Left lobe of liver (tissue), 2 donors: ENCODE measurements at regions not wholly inside any gene's neighbourhood (a gene's known extent, or its start where the extent isn't known, plus 50 kb on each side); places are given as distances from the start of the nearest gene placed in this dataset.

ENCODE experiments used
- ATAC-seq: fragments of 200-7000 bp; cut with Tn5 transposase; one replicate; pipeline ENCODE4 v1.9.1; 2020; ENCODE audit warnings: mild to moderate bottlenecking, moderate library complexity
- DNase-seq: peaks from one replicate; pipeline ENCODE4 v3.0.0-alpha.2; 2020; ENCODE audit warnings: low spot score
- donor health status: DM: no; HTN: no; CAD: no; lungs with moderate emphysema.
- donor health status: DM: no; HTN: yes; CAD: no.

DNA sequence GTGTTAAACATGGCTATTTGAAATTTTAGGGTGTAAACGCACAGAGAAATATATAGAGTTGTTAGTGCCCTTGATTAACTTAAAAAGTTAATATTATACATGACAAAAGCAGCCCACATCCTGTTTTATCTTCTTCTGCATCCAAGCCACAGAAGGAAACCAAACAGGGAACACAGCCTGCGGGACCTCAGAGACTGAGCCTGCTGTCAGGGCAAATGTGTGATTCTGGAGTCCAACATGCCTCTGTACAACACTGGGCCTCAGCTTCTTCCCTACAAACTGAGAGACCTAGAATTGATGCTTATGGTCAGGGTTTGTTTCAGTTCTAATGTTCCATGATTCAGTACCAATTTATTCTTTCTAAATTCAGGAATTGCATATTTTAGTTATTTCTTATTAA, 404.7 kb downstream of the FBXO15 start:
- ATAC-seq (no peak), DNase-seq (no peak)

DNA sequence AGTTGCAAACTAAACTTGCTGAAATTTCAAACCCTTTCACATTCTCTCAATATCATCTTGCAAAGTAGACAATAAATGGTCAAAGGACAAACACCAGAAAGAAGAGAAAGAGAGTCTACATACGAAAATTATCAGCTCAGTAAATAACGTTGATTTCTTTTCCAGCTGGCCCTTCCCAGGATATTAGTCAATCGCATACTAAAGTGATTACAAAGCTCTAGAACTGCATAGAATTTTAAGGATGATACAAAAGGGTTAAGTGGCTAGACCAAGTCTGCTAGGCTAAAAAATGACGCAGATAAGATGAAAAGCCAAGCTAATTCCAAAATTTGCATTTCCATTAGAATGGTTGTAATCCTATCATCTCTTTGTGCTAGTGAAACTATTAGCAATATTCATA, 405.7 kb downstream of the FBXO15 start:
- no peak for ATAC-seq

DNA sequence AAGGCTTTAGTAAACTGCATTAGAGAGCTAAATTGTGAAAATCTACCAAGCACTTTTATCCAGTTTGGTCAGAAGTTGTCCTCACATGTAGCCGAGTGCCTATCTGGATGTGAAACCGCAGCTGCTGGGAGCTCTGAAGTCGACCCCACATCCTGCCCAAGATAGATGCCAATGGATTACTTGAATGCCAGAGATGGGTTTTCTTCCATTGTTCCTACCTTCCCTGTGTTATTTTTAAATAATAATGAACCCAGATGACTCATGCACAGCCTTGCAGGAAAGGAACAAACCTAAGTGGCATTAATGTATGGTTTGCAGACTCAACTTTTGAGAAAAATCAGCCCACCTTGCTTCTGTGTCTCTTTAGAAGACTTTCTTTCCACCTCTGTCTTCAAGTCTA, 408.5 kb downstream of the FBXO15 start:
- ATAC-seq: no peak
- no peak for DNase-seq

More for the DNA sequence above, 405.7 kb downstream of the FBXO15 start:
- DNase-seq: no peak

DNA sequence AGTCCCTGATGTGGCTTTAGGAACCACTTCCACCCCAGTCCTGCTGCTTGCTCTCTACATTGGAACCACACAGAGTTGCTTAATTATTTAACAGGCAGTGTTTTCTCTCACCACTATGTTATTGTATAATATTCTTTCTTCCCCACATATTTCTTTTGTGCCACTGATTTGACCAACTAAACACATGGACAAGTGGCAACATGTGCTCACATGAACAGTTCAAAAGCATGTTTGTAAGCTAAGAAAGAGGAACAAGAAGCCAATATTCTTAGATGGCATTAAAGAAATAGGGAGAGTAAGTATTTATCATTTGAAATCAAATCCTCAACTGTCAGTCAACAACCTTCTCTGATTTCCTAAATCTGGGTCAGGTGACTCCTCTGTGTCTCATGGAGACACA, 409.6 kb downstream of the FBXO15 start:
- ATAC-seq (no peak), DNase-seq (no peak)

DNA sequence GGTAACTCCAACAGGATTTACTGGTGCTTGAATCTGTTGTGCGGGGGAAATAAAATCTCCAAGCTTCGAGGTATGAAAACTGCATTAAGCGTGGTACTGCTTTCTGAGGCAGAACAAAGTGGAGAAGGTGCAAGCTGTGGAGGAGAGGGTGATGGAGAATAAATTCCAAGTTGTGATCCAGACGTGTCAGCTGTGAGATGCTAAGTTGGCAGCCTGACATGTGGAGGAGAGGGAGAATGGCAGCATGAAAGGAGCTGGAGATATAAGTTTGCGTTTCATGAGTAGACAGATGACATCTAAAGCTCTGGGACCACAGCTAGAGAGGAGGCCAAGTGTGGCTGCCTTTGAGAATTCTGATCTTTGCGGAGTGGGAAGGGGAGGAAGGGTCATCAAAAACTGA, 411.8 kb downstream of the FBXO15 start:
- ATAC-seq (no peak), DNase-seq (no peak)

DNA sequence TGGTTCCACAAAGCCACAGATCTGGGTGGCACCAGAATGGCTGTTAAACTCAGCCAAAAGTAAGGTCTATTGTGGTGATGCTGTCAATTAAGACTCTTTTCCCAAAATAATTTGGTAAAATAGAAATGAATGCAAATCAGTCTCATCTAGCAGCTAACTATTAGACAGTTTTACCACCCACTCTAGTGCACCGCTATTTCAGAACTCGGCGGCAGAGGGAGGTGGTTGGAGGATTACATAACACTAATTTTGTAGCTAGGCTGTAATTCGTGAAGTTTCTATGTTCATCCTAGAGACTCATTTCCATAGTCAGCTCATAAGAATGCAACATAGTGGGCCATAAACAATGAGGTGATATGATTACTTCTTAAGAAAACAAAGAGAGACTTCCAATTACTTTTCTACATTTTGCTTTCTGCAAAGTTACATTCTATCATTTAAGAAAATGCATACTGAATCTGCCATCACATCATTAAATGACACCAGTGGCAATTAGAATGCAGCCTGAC, 413.8 kb downstream of the FBXO15 start:
- no peak for ATAC-seq
- DNase-seq: no peak

DNA sequence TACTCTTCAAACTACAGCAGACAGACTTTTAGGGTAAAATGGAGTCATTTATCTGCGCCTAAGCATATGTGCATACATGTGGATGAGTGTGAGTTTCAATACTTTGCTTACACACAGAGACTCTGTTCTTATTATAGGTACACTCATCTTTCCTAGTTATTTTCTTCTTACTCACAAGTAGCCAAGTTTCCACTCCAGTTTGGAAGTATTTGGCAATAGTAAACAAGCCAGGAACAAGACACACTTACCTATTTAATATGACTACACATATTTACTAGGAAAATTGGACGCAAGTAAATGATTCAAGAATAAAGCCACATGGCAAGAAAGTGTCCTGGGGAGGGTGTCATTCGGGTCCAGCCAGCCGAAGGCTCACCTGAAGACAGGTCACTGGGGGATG, 414.3 kb downstream of the FBXO15 start:
- DNase-seq (no peak), ATAC-seq (no peak)

DNA sequence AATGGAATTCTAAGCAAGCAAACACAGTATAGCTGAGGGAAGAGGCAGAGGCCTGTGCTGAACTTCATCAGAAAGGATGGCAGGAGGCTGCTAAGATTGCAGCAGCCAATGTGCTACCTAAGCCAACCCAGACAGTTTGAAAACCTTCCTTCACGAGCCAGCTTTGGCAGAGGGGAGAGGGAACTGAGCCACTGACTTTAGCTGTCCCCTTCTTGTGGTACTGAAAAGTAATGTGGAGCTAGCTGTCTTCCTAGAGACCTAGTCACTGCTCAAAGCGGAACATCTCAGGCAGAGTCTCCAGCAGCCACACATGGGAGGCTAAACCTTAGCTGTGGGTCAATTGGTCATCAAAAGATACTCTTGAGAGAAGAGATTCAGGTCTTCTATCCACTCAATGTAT, 419.0 kb downstream of the FBXO15 start:
- DNase-seq (no peak), ATAC-seq (no peak)

DNA sequence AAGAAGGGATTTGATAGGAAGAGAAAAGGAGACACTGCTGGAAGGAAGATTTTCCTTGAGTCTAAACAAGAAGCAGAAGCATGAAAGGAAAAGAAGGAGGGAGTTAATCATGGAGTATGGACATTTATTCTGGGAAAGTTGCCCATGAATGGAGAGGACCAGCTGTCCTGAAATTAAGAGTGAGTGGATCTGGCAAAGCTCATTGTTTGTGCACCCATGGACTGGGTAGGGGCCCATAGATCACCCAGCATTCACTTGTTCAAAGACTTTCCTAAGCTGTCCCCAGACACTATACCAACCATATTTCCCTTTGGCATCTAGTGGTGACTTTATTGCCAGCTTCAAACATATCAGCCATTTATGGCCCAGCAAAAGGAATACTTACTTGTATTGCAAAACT, 422.7 kb downstream of the FBXO15 start:
- ATAC-seq: no peak

DNA sequence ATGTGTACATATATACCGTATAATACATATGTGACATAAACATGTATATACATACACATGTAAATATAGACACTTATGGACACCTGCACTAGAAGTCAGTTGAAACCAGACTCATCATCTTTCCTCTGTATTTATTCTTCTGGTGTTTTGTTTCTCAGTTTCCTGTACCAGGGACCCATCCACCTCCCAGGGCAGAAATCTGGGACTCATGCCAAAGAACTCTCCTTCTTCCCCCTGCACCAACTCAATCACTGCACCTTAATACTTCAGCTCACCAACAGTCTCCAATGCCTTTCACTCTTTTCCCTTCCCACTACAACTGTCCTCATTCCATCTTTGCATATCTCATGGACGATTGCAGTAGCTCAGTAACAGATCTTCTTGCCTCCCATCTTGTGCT, 428.0 kb downstream of the FBXO15 start:
- ATAC-seq: no peak
- no peak for DNase-seq

More for the DNA sequence above, 422.7 kb downstream of the FBXO15 start:
- no peak for DNase-seq

DNA sequence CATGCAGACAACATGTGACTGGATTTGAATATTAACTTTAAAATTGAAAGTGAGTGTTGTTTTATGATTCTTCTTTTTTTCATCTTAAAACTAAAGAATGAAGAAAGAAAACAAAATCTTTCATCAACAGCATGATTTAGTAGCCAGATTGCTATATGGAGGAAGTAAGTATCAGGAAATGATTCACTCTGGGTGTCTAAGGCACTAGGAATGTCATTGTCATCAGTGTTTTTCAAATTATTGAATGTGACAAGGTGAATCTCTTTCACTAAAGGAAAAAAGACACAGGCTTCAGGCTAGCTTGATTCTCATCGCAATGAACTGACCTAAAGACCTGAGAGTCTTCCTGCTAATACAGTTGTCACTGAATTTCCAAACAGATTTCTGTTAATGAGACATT, 430.1 kb downstream of the FBXO15 start:
- DNase-seq: no peak
- ATAC-seq: no peak

DNA sequence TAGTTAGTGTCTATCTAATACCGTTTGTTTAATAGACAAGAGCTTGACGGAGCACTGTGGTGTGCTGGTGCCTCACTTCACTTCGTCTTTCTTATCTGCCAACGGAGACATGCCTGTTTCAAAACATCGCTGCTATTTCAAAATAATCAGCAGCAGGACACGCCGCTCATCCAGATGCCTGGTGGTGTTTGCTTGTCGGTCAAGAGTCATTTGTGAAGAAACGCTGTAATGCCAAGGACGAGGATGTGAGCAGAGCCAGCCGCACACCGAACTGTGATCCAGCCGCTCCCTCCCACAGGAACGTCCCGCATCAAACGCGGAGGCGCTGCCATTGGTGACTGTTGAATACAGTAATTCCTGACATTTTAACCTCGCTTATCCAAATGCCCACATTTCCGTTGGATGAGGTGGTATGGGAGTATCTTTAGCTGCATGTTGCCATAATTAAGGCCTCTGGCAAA, 432.4 kb downstream of the FBXO15 start:
- no peak for DNase-seq
- no peak for ATAC-seq

DNA sequence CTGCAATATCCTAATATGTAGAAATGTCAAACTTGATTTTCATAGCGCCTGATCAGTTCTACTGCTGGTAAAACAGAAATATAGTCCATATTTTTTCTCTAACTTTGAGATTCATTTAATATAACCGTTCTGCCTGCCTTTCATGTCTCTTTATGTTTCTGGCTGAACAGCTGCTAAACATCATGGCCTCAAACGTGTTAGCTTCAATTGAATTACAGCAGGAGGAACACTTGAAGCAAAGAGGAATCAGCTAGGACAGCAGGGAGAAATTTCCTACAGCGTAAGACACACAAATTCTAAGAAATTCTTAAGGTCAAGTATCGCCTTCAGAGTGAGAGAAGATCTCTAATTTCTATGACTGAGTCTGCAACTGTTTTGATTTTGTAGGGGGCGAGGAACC, 433.2 kb downstream of the FBXO15 start:
- ATAC-seq: no peak
- DNase-seq: no peak

DNA sequence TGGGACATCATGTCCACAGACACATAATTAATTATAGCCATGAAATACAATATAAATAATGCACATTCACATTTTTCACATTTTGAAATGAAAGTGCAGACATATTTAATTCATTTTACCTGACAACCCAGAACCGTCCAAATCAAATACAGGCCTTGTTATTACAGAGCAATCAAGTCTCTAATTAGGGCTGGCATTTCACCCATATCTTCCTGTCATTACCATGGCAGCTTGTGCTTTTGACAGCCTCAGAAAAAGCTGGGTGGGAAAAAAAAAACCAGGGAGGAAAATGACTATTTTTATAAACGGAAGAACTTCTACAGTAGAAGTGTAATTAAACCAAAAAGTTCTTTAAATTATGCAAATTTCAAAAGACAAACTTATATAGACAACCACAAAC, 436.4 kb downstream of the FBXO15 start:
- ATAC-seq (no peak), DNase-seq (no peak)

DNA sequence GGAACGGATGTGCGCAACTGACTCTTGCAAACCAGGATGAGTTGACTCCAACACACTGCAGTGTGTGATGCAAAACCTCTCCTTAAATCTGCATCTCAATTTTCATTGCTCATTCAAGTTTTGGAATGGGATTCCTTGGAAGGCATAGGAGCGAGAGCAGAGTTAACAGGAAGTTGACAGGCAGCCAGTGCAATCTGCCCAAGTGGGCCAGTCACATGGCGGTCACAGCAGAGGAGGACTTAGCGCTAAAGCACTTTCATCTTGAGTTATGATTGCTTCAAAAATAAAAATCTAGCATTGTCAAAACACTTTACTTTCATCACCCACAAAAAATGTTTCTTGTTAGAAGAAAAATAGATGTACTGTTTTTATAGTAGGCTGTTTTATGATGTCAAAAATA, 439.0 kb downstream of the FBXO15 start:
- ATAC-seq: no peak
- no peak for DNase-seq

DNA sequence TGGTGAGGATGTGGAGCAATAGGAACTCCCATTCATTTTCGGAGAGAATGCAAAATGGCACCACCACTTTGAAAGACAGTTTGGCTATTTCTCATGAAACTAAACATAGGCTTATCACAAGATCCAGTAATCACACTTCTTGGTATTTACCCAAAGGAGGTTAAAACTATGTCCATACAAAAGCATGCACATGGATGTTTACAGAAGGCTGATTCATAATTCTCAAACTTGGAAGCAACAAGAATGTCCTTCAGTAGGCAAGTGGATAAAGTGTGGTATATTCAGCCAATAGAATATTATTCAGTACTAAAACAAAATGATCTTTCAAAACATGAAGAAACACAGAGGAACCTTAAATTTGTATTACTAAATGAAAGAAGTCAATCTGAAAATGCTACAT, 440.6 kb downstream of the FBXO15 start:
- ATAC-seq: no peak
- no peak for DNase-seq

DNA sequence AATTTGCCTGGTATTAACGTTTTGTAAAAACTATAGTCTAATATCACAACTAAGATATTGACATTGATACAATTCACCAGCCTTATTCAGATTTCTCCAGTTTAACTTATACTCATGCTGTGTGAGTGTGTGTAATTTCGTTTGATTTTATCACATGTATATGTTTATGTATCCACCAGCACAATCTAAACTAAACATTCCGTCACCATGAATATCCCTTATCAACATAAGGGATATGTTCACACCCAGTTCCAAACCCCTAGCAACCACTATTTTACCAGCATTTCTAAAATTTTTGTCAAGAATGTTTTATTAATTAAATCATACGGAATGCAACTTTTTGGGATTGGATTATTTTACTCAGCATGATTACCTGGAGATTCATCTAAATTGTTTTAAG, 450.3 kb downstream of the FBXO15 start:
- DNase-seq (no peak), ATAC-seq (no peak)

DNA sequence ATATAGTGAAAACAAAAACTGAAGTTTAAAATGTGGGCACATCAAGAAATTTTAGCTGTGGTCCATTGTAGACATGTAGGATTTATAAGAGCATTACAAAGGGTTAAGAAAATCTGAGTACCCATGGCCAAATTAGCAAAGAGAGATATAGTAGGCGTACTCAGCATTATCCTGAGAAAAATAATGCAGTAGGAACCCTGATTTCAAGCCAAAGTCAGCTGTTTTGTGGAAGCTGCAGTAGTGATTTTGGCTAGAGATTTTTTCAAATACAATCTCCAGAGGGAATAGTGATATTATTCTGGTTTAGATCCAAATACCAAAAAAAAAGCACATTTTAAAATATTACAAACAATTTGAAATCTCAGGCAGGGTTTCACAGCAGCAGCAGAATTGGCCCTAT, 450.9 kb downstream of the FBXO15 start:
- DNase-seq (no peak), ATAC-seq (no peak)

DNA sequence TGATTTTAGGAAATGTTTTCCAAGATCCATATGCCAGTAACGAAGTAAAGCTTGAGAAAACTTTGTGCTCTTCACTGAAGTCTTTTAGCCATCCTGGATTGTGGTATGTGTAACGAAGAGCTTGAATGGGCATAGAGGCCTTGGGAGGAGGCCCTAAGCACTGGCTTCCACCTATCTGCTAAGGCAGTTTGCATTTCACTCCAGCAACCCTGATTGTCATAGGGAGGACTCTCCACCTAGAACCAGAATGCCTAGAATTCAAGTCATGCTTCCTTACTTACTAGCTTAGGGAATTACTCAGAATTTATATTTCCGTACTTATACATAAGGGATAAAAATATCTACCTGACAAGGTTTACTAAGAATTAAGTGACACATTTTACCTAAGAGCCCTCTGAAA, 451.5 kb downstream of the FBXO15 start:
- DNase-seq (no peak), ATAC-seq (no peak)

DNA sequence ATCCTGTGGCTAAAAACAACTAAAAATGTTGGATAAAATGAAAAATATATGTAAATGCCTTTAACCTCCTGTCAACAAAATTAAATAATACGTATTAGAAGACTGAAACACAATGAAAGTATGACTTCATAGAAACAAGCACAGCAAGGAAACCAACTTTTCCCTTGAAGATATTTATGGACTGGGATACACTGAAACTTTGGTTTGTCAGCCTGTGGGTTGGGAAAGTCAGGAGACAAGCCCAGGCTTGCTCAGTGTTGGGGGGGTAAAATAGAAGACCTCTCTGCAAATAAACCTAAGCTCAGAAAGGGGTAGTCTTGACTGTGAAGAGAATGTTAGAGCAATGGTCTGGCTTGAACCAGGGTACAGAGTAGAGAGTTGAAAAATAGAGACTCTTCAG, 454.5 kb downstream of the FBXO15 start:
- ATAC-seq: no peak

DNA sequence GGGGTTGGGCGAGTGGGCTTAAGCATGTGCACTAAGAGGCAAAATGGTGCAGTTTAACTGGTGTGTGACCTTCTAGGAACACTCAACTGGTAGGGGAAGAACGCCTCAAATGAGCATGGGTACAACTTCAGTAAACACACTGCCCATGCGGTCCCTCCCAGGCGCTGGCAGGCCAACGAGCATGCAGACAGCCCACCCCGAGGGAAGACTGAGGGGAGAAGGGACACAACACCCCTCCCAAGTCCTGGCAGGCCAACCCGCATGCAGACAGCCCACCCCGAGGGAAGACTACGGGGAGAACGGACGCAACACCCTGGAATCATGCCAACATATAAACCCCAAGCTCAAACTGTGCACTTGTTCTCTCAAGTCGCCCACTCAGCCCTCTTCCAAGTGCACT, 456.0 kb downstream of the FBXO15 start:
- DNase-seq: no peak
- no peak for ATAC-seq

More for the DNA sequence above, 454.5 kb downstream of the FBXO15 start:
- DNase-seq: no peak

DNA sequence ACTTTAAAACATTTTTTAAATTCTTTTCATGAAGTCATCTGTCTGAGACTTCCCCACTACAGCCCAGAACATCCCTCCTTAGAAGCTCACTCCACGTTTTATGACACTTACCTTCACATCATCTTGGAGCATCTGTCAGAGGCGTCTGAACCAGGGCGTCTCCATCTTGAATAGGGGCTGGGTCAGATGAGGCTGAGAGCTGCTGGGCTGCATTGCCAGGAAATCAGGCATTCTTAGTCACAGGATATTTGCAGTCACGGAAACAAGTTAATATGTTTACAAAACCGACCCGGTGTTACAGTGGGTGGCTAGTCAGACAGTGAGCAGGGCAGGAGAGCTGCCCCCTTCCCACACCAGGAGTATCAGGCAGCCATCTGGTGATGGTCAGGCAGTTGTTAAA, 456.5 kb downstream of the FBXO15 start:
- DNase-seq: no peak
- no peak for ATAC-seq

DNA sequence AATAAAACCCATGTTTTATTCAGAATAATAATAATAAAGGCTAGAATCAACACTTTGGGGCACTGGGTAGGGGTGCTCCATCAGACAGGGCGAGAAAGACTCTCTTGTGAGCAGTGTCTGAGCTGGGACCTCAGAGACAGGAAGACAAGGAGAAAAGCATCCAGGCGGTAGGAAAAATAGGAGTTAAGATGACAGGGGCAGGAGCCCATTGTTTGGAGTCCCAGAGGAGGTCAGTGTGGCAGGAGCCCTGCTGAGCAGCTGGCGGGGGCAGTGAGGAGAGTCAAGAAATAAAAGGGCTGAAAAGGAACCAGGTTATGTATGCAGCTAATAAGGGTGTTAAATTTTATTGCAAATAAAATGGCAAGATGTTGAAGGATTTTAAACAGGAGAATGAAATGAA, 457.4 kb downstream of the FBXO15 start:
- ATAC-seq: no peak
- no peak for DNase-seq
